ENCODE measurements at regions not wholly inside any gene's neighbourhood (a gene's known extent, or its start where the extent isn't known, plus 50 kb on each side); places are given as distances from the start of the nearest gene placed in this dataset.
A peak's percentile ranks its signal among the peaks of the same experiment; 100 is the strongest.
"Not testable (repeated sequence)": the region's sequence is repeated elsewhere in the genome, so short reads cannot be mapped to it uniquely, and the experiment has no call there.

- no peak overlapping the region for H3K4me3 ChIP-seq (ENCODE audit: low read depth, low read length)
- DNase-seq (ENCODE audit: low read depth) = no peak
Measured at GRCh38 chr3:177464392-177465256, 267.3 kb upstream of the TBL1XR1 start.

GRCh38 chr3:177465257-177465642 lies 268.0 kb upstream of the TBL1XR1 start:
- no peak for DNase-seq (ENCODE audit: low read depth)
- no peak overlapping the region for H3K4me3 ChIP-seq (ENCODE audit: low read depth, low read length)

- DNase-seq (ENCODE audit: low read depth) = no peak
- no peak overlapping the region for H3K4me3 ChIP-seq (ENCODE audit: low read depth, low read length)
Measured at GRCh38 chr3:177466074-177466473, 268.8 kb upstream of the TBL1XR1 start.

- H3K4me3 ChIP-seq (ENCODE audit: low read depth, low read length); DNase-seq (ENCODE audit: low read depth): not testable (repeated sequence)
Measured at GRCh38 chr3:177466622-177467021, 269.3 kb upstream of the TBL1XR1 start.

GRCh38 chr3:177467247-177467985 lies 270.1 kb upstream of the TBL1XR1 start:
- no peak for DNase-seq (ENCODE audit: low read depth)
- H3K4me3 ChIP-seq (ENCODE audit: low read depth, low read length) = no peak overlapping the region

- H3K4me3 ChIP-seq (ENCODE audit: low read depth, low read length) = no peak overlapping the region
- DNase-seq (ENCODE audit: low read depth) = peak; percentile 97
Measured at GRCh38 chr3:177468331-177468730, 271.0 kb upstream of the TBL1XR1 start.

- no peak for DNase-seq (ENCODE audit: low read depth)
Measured at GRCh38 chr3:177468816-177469215, 271.5 kb upstream of the TBL1XR1 start.

GRCh38 chr3:177469216-177469615 lies 271.9 kb upstream of the TBL1XR1 start:
- no peak for DNase-seq (ENCODE audit: low read depth)
- H3K4me3 ChIP-seq (ENCODE audit: low read depth, low read length) = no peak overlapping the region

More at GRCh38 chr3:177468816-177469215, 271.5 kb upstream of the TBL1XR1 start:
- H3K4me3 ChIP-seq (ENCODE audit: low read depth, low read length) = no peak overlapping the region

GRCh38 chr3:177470197-177470941 lies 273.1 kb upstream of the TBL1XR1 start:
- no peak overlapping the region for H3K4me3 ChIP-seq (ENCODE audit: low read depth, low read length)
- DNase-seq (ENCODE audit: low read depth) = no peak

GRCh38 chr3:177471733-177472480 lies 274.6 kb upstream of the TBL1XR1 start:
- H3K4me3 ChIP-seq (ENCODE audit: low read depth, low read length) = no peak overlapping the region
- DNase-seq (ENCODE audit: low read depth) = no peak

- DNase-seq (ENCODE audit: low read depth) = peak; percentile 85
- no peak overlapping the region for H3K4me3 ChIP-seq (ENCODE audit: low read depth, low read length)
Measured at GRCh38 chr3:177473184-177473583, 275.9 kb upstream of the TBL1XR1 start.

- no peak overlapping the region for H3K4me3 ChIP-seq (ENCODE audit: low read depth, low read length)
- DNase-seq (ENCODE audit: low read depth) = no peak
Measured at GRCh38 chr3:177473903-177474302, 276.6 kb upstream of the TBL1XR1 start.

GRCh38 chr3:177474652-177475355 lies 277.5 kb upstream of the TBL1XR1 start:
- no peak overlapping the region for H3K4me3 ChIP-seq (ENCODE audit: low read depth, low read length)
- DNase-seq (ENCODE audit: low read depth) = no peak

GRCh38 chr3:177475356-177475665 lies 278.0 kb upstream of the TBL1XR1 start:
- DNase-seq (ENCODE audit: low read depth) = no peak
- H3K4me3 ChIP-seq (ENCODE audit: low read depth, low read length) = no peak overlapping the region

- DNase-seq (ENCODE audit: low read depth) = no peak
- H3K4me3 ChIP-seq (ENCODE audit: low read depth, low read length) = no peak overlapping the region
Measured at GRCh38 chr3:177476495-177476894, 279.2 kb upstream of the TBL1XR1 start.

- DNase-seq (ENCODE audit: low read depth) = no peak
- no peak overlapping the region for H3K4me3 ChIP-seq (ENCODE audit: low read depth, low read length)
Measured at GRCh38 chr3:177476921-177477435, 279.7 kb upstream of the TBL1XR1 start.

- H3K4me3 ChIP-seq (ENCODE audit: low read depth, low read length) = no peak overlapping the region
- DNase-seq (ENCODE audit: low read depth) = peak; percentile 99
Measured at GRCh38 chr3:177478170-177478867, 281.0 kb upstream of the TBL1XR1 start.

- no peak for DNase-seq (ENCODE audit: low read depth)
- H3K4me3 ChIP-seq (ENCODE audit: low read depth, low read length) = no peak overlapping the region
Measured at GRCh38 chr3:177479630-177480029, 282.3 kb upstream of the TBL1XR1 start.

Data from skeletal muscle cell (primary cell).